ENCODE measurements at regions not wholly inside any gene's neighbourhood (a gene's known extent, or its start where the extent isn't known, plus 50 kb on each side); places are given as distances from the start of the nearest gene placed in this dataset.

DNA sequence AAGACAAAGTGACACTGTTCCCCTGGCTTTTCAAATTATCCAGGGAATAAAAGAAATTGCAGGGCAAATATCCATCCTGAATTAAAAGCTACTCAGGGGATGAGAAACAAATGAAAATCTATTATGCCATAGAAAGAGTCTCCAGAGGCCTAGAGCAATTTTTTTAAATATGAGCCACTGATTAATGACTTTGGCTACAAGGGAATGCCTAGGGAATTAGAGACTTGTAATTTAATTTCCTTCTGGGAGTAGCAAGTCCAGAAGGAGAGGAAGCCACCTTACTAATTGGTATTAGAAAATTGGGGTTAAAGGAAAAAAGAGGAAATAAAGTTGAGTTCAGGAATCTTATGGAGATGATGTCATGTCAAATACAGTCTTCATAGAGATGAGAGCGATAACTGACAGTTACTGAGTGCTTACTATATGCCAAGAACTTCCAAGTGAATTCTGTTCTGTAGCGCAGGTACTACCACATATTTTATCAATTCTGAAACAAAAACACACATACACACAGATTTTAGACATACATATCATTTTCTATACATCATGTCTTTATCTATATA is 304.4 kb downstream of the DUSP6 start:
- TF ChIP-seq, protein P1, sequence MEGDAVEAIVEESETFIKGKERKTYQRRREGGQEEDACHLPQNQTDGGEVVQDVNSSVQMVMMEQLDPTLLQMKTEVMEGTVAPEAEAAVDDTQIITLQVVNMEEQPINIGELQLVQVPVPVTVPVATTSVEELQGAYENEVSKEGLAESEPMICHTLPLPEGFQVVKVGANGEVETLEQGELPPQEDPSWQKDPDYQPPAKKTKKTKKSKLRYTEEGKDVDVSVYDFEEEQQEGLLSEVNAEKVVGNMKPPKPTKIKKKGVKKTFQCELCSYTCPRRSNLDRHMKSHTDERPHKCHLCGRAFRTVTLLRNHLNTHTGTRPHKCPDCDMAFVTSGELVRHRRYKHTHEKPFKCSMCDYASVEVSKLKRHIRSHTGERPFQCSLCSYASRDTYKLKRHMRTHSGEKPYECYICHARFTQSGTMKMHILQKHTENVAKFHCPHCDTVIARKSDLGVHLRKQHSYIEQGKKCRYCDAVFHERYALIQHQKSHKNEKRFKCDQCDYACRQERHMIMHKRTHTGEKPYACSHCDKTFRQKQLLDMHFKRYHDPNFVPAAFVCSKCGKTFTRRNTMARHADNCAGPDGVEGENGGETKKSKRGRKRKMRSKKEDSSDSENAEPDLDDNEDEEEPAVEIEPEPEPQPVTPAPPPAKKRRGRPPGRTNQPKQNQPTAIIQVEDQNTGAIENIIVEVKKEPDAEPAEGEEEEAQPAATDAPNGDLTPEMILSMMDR (IDR thresholded peaks at IDR 0.05) = no peak
- TF ChIP-seq EP300 (IDR thresholded peaks at IDR 0.05) (no peak), POLR2A (IDR thresholded peaks at IDR 0.05) (no peak), POLR2AphosphoS5 (IDR thresholded peaks at IDR 0.05) (no peak)
- Histone ChIP-seq H3K36me3 (no peaks in the 10 kb centered on the region), H3K4me1 (no peaks in the 10 kb centered on the region), H3K4me3 (no peak overlapping the region), H3K27ac (no peak overlapping the region), H3K9me3 (no peaks in the 10 kb centered on the region), H3K27me3 (no peaks in the 10 kb centered on the region)
- WGBS, 2 donors = 90 to 96% methylated on average over 2 of the region's 2 CpGs
- no peak for DNase-seq
- ATAC-seq (ENCODE audit: low FRiP score in 2 of 2) = no peak

DNA sequence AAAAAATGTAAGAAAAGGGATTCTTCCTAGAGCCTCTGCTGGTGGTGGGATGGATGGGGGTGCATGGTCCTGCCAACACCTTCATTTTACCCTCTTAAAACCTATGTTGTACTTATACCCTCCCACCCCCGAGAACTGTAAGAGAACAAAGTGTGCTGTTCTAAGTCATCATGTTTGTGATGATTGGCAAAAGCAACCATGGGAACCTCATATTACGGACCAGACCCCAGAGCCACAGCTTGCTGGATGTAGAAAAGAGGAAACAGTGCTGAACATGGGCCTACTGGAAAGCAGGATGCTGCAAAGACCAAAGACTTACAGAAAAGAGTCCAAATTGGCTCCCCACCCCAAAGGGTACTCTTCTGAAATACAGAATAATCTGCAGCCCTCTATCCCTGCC is 311.2 kb downstream of the DUSP6 start:
- no peaks in the 10 kb centered on the region for H3K9me3 ChIP-seq
- H3K4me1 ChIP-seq = no peaks in the 10 kb centered on the region
- 87 to 92% methylated on average over 2 of the region's 2 CpGs for WGBS, 2 donors
- no peak for ATAC-seq (ENCODE audit: low FRiP score in 2 of 2)
- H3K27ac ChIP-seq = no peak overlapping the region
- no peak for DNase-seq
- TF ChIP-seq POLR2A (IDR thresholded peaks at IDR 0.05) (no peak), POLR2AphosphoS5 (IDR thresholded peaks at IDR 0.05) (no peak), EP300 (IDR thresholded peaks at IDR 0.05) (no peak)
- TF ChIP-seq, protein P1 (IDR thresholded peaks at IDR 0.05) = no peak
- H3K4me3 ChIP-seq = no peak overlapping the region
- H3K36me3 ChIP-seq = no peaks in the 10 kb centered on the region
- no peaks in the 10 kb centered on the region for H3K27me3 ChIP-seq

DNA sequence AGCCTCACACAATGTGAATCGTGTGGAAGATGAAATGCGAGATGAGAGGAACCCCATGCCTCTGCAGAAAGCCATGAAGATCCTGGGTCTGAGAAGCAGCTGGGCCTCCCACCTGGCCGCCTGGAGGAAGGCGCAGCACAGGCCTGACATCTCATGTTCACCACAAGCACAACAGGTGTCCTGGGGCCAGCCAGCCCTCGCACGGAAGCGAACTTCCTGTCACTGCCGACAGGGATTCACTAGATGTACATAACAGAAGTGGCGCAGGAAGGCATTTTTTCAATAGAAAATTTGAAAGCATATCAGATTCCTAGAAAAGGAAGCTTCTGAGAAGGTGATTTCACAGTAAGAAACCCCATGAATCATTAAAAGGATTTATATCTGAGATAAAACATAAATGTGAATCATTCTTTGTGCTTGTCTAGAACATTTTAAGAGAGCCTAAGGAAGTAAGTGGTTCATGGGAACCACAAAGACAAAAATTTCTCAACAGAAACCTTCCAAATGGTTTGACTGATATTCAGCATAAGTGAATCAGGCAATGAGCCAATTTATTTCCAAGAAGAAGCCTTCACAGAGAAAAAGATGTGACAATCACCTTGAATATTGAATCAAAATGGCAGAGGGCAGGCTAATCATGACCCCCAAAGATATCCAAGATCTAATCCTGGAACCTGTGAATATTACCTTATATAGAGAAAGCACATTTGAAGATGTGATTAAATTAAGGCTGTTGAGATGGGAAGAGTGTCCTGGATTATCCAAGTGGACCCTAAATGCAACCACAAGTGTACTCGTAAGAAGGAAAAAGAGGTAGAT is 311.9 kb downstream of the DUSP6 start:
- no peak overlapping the region for H3K4me3 ChIP-seq
- ATAC-seq (ENCODE audit: low FRiP score in 2 of 2) (no peak), DNase-seq (peak; percentile 24 to 56)
- no peaks in the 10 kb centered on the region for H3K4me1 ChIP-seq
- WGBS, 2 donors = 48 to 64% methylated on average over 10 of the region's 10 CpGs
- H3K27me3 ChIP-seq = no peaks in the 10 kb centered on the region
- H3K36me3 ChIP-seq = no peaks in the 10 kb centered on the region
- H3K27ac ChIP-seq = no peak overlapping the region
- TF ChIP-seq POLR2A (IDR thresholded peaks at IDR 0.05) (no peak), POLR2AphosphoS5 (IDR thresholded peaks at IDR 0.05) (no peak), EP300 (IDR thresholded peaks at IDR 0.05) (no peak)
- TF ChIP-seq, protein P1 (IDR thresholded peaks at IDR 0.05) = no peak
- no peaks in the 10 kb centered on the region for H3K9me3 ChIP-seq

DNA sequence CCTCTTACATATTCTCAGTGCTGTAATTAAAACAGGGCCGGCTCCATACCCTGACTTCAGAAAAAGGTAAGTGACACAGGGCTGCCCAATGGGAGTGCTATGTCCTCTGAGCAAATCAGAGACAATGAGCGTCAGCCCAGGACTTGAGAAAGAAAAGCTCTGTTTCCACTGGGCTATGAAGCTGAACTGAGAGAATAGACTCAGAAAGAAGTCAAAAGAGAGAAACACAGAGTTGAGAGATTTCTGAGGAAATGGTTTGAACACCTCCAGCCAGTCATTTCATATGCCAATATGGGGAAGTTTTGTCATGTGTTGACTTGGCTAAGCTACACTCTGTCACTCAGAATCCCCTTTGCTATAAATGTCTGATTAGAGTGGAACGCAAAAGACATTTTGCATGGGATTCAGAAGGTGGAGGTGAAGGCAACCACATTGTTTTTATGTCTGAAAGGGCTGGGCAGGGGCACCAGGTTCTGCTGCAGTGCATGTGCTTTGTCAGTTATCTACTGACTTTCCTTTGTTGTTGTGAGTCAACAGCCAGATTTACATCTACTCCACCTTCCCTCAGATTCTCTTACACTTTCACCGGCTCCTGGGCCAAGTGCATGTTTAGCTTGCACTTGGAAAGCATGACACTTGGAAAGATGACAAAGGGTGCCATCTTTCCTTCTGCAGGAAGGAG is 313.3 kb downstream of the DUSP6 start:
- Histone ChIP-seq H3K27me3 (no peaks in the 10 kb centered on the region), H3K27ac (no peak overlapping the region), H3K9me3 (no peaks in the 10 kb centered on the region), H3K36me3 (no peaks in the 10 kb centered on the region), H3K4me1 (no peaks in the 10 kb centered on the region), H3K4me3 (no peak overlapping the region)
- DNase-seq (no peak), ATAC-seq (ENCODE audit: low FRiP score in 2 of 2) (no peak)
- TF ChIP-seq POLR2A (IDR thresholded peaks at IDR 0.05) (no peak), EP300 (IDR thresholded peaks at IDR 0.05) (no peak), POLR2AphosphoS5 (IDR thresholded peaks at IDR 0.05) (no peak)
- TF ChIP-seq, protein P1 (IDR thresholded peaks at IDR 0.05) = no peak
- WGBS, 2 donors = 82 to 86% methylated on average over 4 of the region's 4 CpGs
